ENCODE measurements at regions not wholly inside any gene's neighbourhood (a gene's known extent, or its start where the extent isn't known, plus 50 kb on each side); places are given as distances from the start of the nearest gene placed in this dataset.

DNA sequence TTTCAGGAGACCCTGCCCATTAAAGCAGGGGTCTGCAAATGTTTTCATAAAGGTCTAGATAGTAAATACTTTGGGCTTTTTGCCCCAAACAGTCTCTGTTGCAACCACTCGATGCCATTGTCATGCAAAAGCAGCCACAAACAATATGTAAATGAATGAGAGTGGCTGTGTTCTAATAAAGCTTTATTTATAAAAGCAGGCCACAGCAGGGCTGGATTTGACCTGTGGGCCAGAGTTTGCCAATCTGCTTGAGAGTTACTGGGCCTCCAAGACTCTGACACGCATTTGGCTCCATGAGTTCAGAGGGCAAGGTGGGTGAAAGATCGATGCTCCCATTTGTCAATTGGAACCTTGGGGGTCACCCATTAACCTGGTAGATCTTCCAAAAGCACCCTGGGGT is 217.3 kb upstream of the SDK2 start:
- Histone ChIP-seq H3K4me1 (no peaks in the 10 kb centered on the region), H3K36me3 (no peaks in the 10 kb centered on the region), H3K9me3 (no peaks in the 10 kb centered on the region), H3K27ac (no peak overlapping the region), H3K4me3 (no peak overlapping the region), H3K27me3 (no peaks in the 10 kb centered on the region)
- no peak for DNase-seq
- intact Hi-C loops (cut with DNase I; ENCODE audit: low total_unique reads), result no loop called here
- TF ChIP-seq, protein P1, sequence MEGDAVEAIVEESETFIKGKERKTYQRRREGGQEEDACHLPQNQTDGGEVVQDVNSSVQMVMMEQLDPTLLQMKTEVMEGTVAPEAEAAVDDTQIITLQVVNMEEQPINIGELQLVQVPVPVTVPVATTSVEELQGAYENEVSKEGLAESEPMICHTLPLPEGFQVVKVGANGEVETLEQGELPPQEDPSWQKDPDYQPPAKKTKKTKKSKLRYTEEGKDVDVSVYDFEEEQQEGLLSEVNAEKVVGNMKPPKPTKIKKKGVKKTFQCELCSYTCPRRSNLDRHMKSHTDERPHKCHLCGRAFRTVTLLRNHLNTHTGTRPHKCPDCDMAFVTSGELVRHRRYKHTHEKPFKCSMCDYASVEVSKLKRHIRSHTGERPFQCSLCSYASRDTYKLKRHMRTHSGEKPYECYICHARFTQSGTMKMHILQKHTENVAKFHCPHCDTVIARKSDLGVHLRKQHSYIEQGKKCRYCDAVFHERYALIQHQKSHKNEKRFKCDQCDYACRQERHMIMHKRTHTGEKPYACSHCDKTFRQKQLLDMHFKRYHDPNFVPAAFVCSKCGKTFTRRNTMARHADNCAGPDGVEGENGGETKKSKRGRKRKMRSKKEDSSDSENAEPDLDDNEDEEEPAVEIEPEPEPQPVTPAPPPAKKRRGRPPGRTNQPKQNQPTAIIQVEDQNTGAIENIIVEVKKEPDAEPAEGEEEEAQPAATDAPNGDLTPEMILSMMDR (IDR thresholded peaks at IDR 0.05), result no peak
- no peak for TF ChIP-seq POLR2A (IDR thresholded peaks at IDR 0.05)

DNA sequence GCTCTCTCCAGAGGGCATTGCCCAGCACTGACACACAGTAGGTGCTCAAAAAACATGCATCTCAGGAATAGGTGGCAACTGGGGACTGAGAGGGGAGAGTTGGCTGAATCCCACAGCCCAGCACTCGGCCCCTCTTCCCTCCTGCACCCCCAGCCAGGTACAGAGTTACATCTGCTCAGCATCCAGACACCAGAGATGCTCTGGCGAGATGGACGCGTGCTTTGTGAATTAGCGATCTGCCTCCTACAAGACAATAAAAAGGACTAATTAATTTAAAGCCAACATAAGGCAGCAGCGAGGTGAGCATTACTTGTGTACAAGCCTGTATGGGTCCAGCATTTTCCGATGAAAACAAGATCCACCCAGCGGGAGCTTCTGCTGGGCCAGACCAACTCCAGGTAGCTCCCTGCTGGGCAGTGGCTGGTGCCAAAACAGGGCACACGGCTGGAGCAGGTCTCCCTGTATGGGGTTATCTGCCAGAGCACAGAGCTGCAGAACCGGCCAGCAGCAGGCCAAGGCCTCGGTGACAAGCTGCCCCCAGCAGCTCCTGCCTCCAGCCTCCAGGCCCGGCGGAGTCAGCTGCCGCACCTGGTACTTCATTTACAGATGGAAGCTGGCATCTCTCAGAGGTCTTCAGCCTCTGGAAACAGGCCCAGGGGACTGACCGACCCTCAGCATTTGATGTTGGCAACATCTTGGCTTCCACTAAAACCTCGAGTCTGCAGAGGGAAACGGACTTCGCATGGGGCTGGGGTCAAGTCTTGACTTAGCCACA is 219.7 kb upstream of the SDK2 start:
- DNase-seq, result no peak
- H3K4me3 ChIP-seq, result no peak overlapping the region
- no peaks in the 10 kb centered on the region for H3K9me3 ChIP-seq
- TF ChIP-seq, protein P1 (IDR thresholded peaks at IDR 0.05), result no peak
- TF ChIP-seq POLR2A (IDR thresholded peaks at IDR 0.05), result no peak
- intact Hi-C loops (cut with DNase I; ENCODE audit: low total_unique reads), result no loop called here
- H3K27ac ChIP-seq, result no peak overlapping the region
- no peaks in the 10 kb centered on the region for H3K36me3 ChIP-seq
- no peaks in the 10 kb centered on the region for H3K4me1 ChIP-seq
- H3K27me3 ChIP-seq, result no peaks in the 10 kb centered on the region

DNA sequence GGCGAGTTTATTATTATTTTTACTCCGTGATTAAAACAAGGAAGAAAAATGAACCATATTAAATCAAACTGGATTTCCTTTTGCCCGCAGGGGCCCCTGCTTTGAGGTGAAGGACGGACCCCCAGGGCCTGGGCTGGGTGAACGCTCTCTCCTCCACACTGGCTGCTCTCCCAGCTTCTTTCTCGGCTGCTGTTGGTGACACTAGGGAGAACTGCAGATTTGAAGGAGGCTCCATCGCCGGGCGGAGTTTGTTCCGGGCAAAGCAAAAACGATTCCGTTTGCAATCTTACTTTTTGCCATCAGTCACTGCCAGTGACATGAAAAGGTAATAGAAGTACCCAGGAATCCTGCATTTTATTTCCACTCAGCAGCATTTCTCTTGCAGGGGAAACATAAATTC is 221.6 kb upstream of the SDK2 start:
- H3K27ac ChIP-seq, result no peak overlapping the region
- no peaks in the 10 kb centered on the region for H3K4me1 ChIP-seq
- intact Hi-C loops (cut with DNase I; ENCODE audit: low total_unique reads), result no loop called here
- no peak overlapping the region for H3K4me3 ChIP-seq
- DNase-seq, result no peak
- no peaks in the 10 kb centered on the region for H3K27me3 ChIP-seq
- no peaks in the 10 kb centered on the region for H3K9me3 ChIP-seq
- no peaks in the 10 kb centered on the region for H3K36me3 ChIP-seq
- TF ChIP-seq POLR2A (IDR thresholded peaks at IDR 0.05), result no peak
- TF ChIP-seq, protein P1 (IDR thresholded peaks at IDR 0.05), result no peak

DNA sequence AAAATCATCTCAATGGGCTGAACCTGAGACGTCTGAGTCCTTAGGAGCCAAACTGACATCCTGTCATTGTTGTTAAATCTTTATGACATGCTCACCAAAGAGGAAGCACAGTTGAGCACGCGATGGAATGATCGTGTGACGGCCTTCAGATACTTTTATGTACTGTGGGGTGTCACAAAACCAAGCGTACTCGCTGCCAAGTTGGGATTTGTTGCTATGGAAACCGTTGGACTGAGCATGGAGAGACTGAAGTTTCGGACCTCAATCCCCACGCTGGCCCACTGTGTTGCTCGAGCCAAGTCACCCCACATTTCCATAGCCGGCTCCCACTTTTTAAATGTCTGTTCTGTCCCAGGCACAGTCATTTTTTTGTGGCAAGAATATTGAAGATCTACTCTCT is 222.8 kb upstream of the SDK2 start:
- DNase-seq, result no peak
- Histone ChIP-seq H3K27ac (no peak overlapping the region), H3K9me3 (no peaks in the 10 kb centered on the region), H3K36me3 (no peaks in the 10 kb centered on the region), H3K4me3 (no peak overlapping the region), H3K27me3 (no peaks in the 10 kb centered on the region), H3K4me1 (no peaks in the 10 kb centered on the region)
- TF ChIP-seq POLR2A (IDR thresholded peaks at IDR 0.05), result no peak
- TF ChIP-seq, protein P1 (IDR thresholded peaks at IDR 0.05), result no peak
- intact Hi-C loops (cut with DNase I; ENCODE audit: low total_unique reads), result no loop called here

DNA sequence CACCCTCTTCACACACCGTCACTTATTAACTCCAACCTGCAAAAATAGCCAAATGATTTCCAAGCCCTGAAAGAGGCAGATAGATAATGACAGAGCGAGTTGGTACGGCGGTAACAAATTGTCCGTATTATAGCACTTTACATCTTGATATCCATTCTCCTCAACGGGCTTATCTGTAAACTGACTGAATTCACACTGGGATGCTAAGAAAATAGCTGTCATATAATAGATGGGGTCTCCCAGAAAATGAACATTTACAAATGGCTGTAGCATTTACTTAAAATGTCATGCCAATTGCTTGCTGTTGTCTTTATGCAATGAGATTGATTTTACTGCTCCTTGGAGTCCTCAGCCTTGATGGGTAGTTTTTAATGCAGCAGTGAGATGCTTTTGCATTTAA is 225.8 kb upstream of the SDK2 start:
- intact Hi-C loops (cut with DNase I; ENCODE audit: low total_unique reads), result no loop called here
- Histone ChIP-seq H3K9me3 (no peaks in the 10 kb centered on the region), H3K27ac (no peak overlapping the region), H3K4me3 (no peak overlapping the region), H3K36me3 (no peaks in the 10 kb centered on the region), H3K4me1 (no peaks in the 10 kb centered on the region), H3K27me3 (no peaks in the 10 kb centered on the region)
- DNase-seq, result no peak
- TF ChIP-seq, protein P1 (IDR thresholded peaks at IDR 0.05), result no peak
- no peak for TF ChIP-seq POLR2A (IDR thresholded peaks at IDR 0.05)

All from uterus (tissue), 3 donors.